Endothelial cell of umbilical vein (primary cell): ENCODE measurements at regions not wholly inside any gene's neighbourhood (a gene's known extent, or its start where the extent isn't known, plus 50 kb on each side); places are given as distances from the start of the nearest gene placed in this dataset.

Experiments used
- EZH2 ChIP-seq: IDR thresholded peaks from 2 replicates; pipeline ENCODE4 v1.6.1; 2012; ENCODE audit warnings: borderline replicate concordance, low read depth, mild to moderate bottlenecking, moderate library complexity, low read length, inconsistent platforms; ENCODE audit not compliant: severe bottlenecking
- FOS ChIP-seq: IDR thresholded peaks from 2 replicates; pipeline ENCODE4 v1.6.1; 2011; ENCODE audit warnings: mild to moderate bottlenecking, low read length, moderate library complexity, borderline replicate concordance; ENCODE audit not compliant: insufficient read depth
- GATA2 ChIP-seq: IDR thresholded peaks from 2 replicates; pipeline ENCODE4 v1.7.0; 2011; ENCODE audit warnings: low read depth, mild to moderate bottlenecking, moderate library complexity, mixed read lengths, low read length; ENCODE audit not compliant: insufficient read length, insufficient read depth
- JUN ChIP-seq: IDR thresholded peaks from 2 replicates; pipeline ENCODE4 v1.6.1; 2011; ENCODE audit warnings: borderline replicate concordance, low read depth; ENCODE audit not compliant: insufficient read length, insufficient read depth
- MAX ChIP-seq: IDR thresholded peaks from 2 replicates; pipeline ENCODE4 v1.6.1; 2011; ENCODE audit not compliant: insufficient read depth, insufficient read length
- MYC ChIP-seq: IDR thresholded peaks from one replicate; pipeline ENCODE4 v1.6.1; 2011; ENCODE audit warnings: mild to moderate bottlenecking, low read depth, low read length
- POLR2A ChIP-seq: IDR thresholded peaks from 2 replicates; pipeline ENCODE4 v1.6.1; 2012; ENCODE audit warnings: low read depth, mild to moderate bottlenecking, control low read depth, low read length
- POLR2AphosphoS5 ChIP-seq: IDR thresholded peaks from 2 replicates; pipeline ENCODE4 v1.6.1; 2012; ENCODE audit warnings: low read depth, mild to moderate bottlenecking, control low read depth, low read length, moderate library complexity; ENCODE audit not compliant: insufficient read depth
- TF ChIP-seq, protein P1 (sequence below), 2 donors: IDR thresholded peaks; 1 replicate in 1 of 2; 2 replicates in 1 of 2; pipeline ENCODE4 v1.5.1; 2011; ENCODE audit warnings: low read length in 2 of 2, mild to moderate bottlenecking in 2 of 2, moderate library complexity in 2 of 2, control low read depth in 1 of 2, inconsistent platforms in 1 of 2, low read depth in 1 of 2; ENCODE audit not compliant: insufficient read depth in 1 of 2; ENCODE audit errors: extremely low read depth in 1 of 2

DNA sequence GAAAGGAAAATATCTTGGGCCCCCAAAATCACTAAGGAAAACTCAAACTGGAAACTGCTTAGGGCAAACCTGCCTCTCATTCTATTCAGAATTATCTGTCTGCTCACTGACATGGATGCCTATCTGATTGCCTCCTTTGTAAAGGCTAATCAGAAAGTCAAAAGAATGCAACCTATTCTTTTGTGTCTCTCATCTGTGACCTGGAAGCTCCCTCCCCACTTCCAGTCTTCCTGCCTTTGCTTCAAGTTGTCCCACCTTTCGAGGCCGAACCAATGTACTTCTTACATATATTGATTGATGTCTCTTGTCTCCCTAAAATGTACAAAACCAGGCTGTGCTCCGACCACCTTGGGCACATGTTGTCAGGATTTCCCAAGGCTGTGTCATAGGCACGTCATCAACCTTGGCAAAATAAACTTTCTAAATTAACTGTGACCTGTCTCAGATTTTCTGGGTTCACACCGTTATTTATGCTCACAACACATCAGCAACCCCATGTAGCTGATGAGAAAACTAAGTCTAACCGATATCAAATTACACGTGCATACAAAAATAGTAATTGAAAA is 302.3 kb upstream of the NRIP1 start:
- TF ChIP-seq JUN (no peak), POLR2A (no peak), POLR2AphosphoS5 (no peak), EZH2 (no peak), MAX (no peak), GATA2 (no peak), MYC (no peak), FOS (no peak)
- TF ChIP-seq, protein P1, sequence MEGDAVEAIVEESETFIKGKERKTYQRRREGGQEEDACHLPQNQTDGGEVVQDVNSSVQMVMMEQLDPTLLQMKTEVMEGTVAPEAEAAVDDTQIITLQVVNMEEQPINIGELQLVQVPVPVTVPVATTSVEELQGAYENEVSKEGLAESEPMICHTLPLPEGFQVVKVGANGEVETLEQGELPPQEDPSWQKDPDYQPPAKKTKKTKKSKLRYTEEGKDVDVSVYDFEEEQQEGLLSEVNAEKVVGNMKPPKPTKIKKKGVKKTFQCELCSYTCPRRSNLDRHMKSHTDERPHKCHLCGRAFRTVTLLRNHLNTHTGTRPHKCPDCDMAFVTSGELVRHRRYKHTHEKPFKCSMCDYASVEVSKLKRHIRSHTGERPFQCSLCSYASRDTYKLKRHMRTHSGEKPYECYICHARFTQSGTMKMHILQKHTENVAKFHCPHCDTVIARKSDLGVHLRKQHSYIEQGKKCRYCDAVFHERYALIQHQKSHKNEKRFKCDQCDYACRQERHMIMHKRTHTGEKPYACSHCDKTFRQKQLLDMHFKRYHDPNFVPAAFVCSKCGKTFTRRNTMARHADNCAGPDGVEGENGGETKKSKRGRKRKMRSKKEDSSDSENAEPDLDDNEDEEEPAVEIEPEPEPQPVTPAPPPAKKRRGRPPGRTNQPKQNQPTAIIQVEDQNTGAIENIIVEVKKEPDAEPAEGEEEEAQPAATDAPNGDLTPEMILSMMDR (IDR thresholded peaks at IDR 0.05; ENCODE audit: extremely low read depth in 1 of 2, insufficient read depth in 1 of 2, low read depth in 1 of 2, low read length in 2 of 2) = no peak
